Adrenal gland (tissue), 5 donors: ENCODE measurements at regions not wholly inside any gene's neighbourhood (a gene's known extent, or its start where the extent isn't known, plus 50 kb on each side); places are given as distances from the start of the nearest gene placed in this dataset.

Source experiments
- POLR2A ChIP-seq, 2 donors: fragments of 450-650 bp; IDR thresholded peaks; one replicate each; pipeline ENCODE4 v1.6.1; 2017; ENCODE audit warnings: antibody characterized with exemption in 2 of 2, mild to moderate bottlenecking in 2 of 2, moderate library complexity in 1 of 2
- TF ChIP-seq, protein P1 (sequence below), 6 experiments: fragments of 450-650 bp in 4 of 6; fragments of 200-600 bp in 2 of 6; sonication (generic) in 1 of 6; IDR thresholded peaks; 1 replicate in 5 of 6; 2 replicates in 1 of 6; pipeline versions ENCODE4 v1.5.1 to v1.8.0; 2016 to 2021; ENCODE audit warnings: antibody characterized with exemption in 6 of 6, mild to moderate bottlenecking in 2 of 6, moderate library complexity in 1 of 6
- donor health status: DM: no; HTN: no; CAD: no.

GRCh38 chr14:53470351-53471043 lies 317.4 kb upstream of the DDHD1 start:
- TF ChIP-seq, protein P1, sequence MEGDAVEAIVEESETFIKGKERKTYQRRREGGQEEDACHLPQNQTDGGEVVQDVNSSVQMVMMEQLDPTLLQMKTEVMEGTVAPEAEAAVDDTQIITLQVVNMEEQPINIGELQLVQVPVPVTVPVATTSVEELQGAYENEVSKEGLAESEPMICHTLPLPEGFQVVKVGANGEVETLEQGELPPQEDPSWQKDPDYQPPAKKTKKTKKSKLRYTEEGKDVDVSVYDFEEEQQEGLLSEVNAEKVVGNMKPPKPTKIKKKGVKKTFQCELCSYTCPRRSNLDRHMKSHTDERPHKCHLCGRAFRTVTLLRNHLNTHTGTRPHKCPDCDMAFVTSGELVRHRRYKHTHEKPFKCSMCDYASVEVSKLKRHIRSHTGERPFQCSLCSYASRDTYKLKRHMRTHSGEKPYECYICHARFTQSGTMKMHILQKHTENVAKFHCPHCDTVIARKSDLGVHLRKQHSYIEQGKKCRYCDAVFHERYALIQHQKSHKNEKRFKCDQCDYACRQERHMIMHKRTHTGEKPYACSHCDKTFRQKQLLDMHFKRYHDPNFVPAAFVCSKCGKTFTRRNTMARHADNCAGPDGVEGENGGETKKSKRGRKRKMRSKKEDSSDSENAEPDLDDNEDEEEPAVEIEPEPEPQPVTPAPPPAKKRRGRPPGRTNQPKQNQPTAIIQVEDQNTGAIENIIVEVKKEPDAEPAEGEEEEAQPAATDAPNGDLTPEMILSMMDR (IDR thresholded peaks at IDR 0.05), result no peak
- no peak for TF ChIP-seq POLR2A (IDR thresholded peaks at IDR 0.05)
